Epithelial cell of proximal tubule (primary cell): ENCODE measurements at regions not wholly inside any gene's neighbourhood (a gene's known extent, or its start where the extent isn't known, plus 50 kb on each side); places are given as distances from the start of the nearest gene placed in this dataset.
"Not testable (repeated sequence)": the region's sequence is repeated elsewhere in the genome, so short reads cannot be mapped to it uniquely, and the experiment has no call there.

Source experiments
- DNase-seq: peaks from one replicate; pipeline ENCODE4 v3.0.0-alpha.2; 2011; ENCODE audit warnings: low read depth
- H3K4me3 ChIP-seq: 2 replicates; pipeline ENCODE4 v1.5.1; 2011; ENCODE audit warnings: low read depth, mild to moderate bottlenecking, low read length
- TF ChIP-seq, protein P1 (sequence below): conservative IDR thresholded peaks from 2 replicates; pipeline ENCODE4 v1.5.1; 2012; ENCODE audit warnings: low read depth, mild to moderate bottlenecking, low read length

DNA sequence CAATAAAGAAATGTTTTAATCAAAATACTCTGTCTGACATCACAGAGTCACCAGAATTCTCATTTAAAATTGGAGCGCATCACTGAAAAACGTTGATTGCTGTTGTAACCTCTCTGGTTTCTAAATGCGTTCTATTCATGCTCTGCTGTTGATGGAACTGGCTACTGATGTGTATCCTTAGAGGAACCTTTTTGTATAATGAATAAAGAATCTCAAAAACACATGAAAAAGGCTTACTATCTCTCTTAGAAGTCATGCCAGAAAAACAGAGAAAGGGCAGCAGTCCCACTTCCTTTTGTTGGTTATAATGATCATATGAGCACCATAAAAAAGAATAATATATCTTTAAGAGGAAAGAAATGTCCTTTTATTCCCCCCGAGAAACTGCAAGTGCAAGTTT is 615.5 kb downstream of the TLE1 start:
- TF ChIP-seq, protein P1, sequence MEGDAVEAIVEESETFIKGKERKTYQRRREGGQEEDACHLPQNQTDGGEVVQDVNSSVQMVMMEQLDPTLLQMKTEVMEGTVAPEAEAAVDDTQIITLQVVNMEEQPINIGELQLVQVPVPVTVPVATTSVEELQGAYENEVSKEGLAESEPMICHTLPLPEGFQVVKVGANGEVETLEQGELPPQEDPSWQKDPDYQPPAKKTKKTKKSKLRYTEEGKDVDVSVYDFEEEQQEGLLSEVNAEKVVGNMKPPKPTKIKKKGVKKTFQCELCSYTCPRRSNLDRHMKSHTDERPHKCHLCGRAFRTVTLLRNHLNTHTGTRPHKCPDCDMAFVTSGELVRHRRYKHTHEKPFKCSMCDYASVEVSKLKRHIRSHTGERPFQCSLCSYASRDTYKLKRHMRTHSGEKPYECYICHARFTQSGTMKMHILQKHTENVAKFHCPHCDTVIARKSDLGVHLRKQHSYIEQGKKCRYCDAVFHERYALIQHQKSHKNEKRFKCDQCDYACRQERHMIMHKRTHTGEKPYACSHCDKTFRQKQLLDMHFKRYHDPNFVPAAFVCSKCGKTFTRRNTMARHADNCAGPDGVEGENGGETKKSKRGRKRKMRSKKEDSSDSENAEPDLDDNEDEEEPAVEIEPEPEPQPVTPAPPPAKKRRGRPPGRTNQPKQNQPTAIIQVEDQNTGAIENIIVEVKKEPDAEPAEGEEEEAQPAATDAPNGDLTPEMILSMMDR, result no peak
- H3K4me3 ChIP-seq, result no peak overlapping the region
- DNase-seq, result no peak

DNA sequence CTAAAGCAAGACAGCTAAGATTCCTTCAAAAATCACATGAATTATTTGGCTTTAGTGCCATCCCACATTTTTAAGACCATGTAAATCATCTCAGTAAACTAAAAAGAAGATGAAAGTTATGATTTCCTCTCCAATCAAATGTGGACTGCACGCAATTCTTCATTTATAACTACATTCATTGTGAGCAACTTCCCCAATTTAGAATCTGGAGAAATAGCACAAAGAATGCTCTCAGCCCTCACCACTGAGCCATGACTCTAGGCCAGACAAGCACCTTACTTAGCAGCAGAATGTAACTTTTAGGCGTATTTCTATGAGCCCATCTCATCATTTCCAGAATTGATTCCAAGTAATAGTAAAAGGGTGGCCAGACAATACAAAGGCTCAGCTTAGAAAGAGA is 616.6 kb downstream of the TLE1 start:
- no peak for DNase-seq
- TF ChIP-seq, protein P1, result no peak
- no peak overlapping the region for H3K4me3 ChIP-seq

DNA sequence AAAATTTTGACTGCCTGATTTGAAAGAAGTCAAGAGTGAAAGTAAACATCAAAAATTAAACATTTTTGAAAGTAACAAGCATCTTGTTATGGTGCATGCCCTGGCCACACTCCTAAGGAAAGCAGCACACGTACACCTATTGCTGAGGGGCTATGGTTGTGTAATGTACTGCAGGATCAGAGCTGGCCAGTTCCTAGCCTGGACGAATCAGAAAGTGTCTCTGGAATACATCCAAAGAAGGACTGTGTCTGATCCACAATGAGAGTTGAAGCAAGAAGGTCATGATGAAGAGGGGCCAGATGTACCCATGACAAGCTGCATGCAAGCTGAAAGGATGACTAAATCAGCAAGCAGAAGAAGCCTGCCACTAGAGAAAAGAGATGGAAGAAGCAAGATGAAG is 618.2 kb downstream of the TLE1 start:
- H3K4me3 ChIP-seq, result no peak overlapping the region
- DNase-seq, result peak; percentile 47
- TF ChIP-seq, protein P1, result no peak

DNA sequence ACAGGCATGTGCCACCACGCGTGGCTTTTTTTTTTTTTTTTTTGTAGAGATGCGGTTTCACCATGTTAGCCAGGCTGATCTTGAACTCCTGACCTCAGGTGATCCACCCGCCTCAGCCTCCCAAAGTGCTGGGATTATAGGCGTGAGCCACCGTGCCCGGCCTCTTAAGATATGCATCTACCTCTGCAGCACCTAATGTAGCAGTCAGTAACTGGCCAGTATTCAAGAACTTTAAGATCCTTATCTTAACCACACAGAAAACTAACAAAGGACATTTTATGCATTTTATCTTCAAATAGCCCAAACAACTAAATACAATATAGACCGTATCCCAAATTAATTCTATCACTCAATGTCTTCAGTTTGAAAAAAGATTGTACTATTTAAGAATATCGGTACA is 618.7 kb downstream of the TLE1 start:
- H3K4me3 ChIP-seq, result no peak overlapping the region
- no peak for DNase-seq
- TF ChIP-seq, protein P1, result no peak

DNA sequence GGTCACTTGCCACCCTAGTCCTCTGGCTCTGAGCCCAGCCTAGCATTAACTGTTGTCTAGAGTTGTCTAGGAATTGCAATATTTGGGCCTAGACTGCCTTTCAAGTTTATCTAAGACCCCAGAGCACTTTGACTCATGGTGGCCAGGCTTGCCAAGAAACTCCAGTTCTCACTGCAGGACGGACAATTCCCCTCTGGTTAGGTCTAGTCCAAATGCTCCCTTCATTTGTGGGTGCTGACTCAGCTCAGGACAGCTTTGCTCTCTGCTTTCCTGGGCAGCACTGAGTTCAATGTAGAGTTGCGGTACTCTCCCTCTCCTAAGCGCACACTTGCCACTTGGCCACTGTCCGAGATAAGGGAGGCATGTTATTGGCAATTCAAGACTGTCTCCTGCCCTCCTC is 619.4 kb downstream of the TLE1 start:
- TF ChIP-seq, protein P1, result no peak
- H3K4me3 ChIP-seq, result no peak overlapping the region
- DNase-seq, result no peak

DNA sequence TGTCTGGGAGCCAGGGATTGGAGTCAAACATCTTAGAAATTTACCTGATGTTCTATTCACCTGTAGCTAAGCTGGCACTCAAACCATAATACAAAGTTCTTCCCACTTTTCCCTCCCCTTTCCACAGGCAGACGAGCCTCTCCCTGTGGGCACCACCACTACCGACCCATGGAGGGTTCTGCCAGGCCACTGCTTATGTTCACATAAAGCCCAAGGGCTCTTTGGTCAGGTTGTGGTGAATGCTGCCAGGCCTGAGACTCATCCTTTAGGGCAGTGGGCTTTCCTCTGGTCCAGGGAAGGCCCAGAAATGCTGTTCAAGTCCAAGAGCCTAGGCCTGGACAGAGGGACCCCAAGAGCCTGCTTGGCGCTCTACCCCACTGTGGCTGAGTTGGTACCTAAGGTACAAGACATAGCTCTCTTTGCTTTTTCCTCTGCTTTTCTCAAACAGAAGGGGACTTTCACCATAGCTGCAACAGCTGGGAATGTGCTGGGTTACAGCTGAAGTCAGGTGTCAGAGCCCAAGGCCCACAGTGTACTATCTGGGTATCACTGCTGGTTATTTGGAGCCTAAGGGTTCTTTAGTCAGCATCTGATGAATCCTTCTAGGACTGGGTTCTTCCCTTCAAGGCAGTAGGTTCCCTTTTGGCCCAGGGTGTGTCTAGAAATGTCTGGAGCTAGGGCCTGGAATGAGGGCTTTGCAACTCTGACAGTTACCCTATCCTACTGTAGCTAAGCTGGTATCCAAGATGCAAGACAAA is 620.1 kb downstream of the TLE1 start:
- H3K4me3 ChIP-seq, result no peak overlapping the region
- no peak for DNase-seq
- TF ChIP-seq, protein P1, result no peak

DNA sequence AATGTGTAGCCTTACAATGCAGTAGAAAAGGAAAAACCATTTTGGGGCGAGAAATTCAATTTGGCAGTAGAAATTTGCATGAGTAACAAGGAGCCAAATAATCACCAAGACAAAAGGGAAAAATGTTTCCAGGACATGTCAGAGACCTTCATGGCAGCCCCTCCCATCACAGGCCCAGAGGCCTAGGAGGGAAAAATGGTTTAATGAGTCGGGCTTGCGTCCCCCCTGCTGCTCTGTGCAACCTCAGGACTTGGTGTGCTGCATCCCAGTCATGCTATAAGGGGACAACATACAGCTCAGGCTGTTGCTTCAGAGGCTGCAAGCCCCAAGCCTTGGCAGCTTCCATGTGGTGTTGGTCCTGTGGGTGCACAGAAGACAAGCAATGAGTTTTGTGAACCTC is 626.4 kb downstream of the TLE1 start:
- not testable (repeated sequence) for DNase-seq, H3K4me3 ChIP-seq

DNA sequence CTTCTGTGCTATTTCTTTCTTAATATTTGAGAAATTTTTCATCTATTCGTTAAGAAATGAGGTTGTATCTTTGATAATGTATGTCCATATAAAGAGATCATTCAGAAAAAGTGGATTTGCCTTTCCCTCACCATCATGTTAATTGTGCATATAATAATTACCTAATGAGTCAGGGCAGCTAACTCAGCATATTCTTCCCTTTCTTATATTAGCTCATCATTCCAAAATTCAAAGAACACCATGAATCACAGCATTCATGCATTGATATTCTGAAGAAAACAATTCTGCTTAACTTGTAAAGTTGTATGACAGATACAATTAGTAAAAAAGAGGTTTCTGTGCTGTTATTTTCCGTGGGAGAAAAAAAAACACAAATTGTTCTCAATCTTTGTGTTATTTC is 630.6 kb downstream of the TLE1 start:
- DNase-seq, result no peak
- no peak overlapping the region for H3K4me3 ChIP-seq
- TF ChIP-seq, protein P1, result no peak
